ENCODE measurements at regions not wholly inside any gene's neighbourhood (a gene's known extent, or its start where the extent isn't known, plus 50 kb on each side); places are given as distances from the start of the nearest gene placed in this dataset.

GRCh38 chr5:113680534-113680933 is 167.0 kb downstream of the YTHDC2 start:
- TF ChIP-seq CTCF (IDR thresholded peaks at IDR 0.05; ENCODE audit: low read depth, low read length) (no peak), EZH2phosphoT487 (IDR thresholded peaks at IDR 0.05; ENCODE audit: low read depth) (no peak)
